ENCODE measurements at regions not wholly inside any gene's neighbourhood (a gene's known extent, or its start where the extent isn't known, plus 50 kb on each side); places are given as distances from the start of the nearest gene placed in this dataset.
"Not testable (repeated sequence)": the region's sequence is repeated elsewhere in the genome, so short reads cannot be mapped to it uniquely, and the experiment has no call there.

DNA sequence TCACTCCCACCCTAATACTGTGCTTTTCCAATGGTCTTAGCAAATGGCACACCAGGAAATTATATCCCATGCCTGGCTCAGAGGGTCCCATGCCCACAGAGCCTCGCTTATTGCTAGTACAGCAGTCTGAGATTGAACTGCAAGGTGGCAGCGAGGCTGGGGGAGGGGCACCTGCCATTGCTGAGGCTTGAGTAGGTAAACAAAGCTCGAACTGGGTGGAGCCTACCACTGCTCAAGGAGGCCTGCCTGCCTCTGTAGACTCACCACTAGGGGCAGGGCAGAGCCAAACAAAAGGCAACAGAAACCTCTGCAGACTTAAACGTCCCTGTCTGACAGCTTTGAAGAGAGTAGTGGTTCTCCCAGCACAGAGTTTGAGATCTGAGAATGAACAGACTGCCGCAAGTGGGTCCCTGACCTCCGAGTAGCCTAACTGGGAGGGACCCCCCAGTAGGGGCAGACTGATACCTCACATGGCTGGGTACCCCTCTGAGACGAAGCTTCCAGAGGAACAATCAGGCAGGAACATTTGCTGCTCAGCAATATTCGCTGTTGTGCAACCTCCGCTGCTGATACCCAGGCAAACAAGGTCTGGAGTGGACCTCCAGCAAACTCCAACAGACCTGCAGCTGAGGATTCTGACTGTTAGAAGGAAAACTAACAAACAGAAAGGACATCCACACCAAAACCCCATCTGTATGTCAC, 150.7 kb upstream of the FOXA2 start:
- not testable (repeated sequence) for H4K5ac ChIP-seq (ENCODE audit: insufficient read length, low read depth, low read length); H4K8ac ChIP-seq (replicated peaks; ENCODE audit: insufficient read length, low read depth, low read length); H3K79me2 ChIP-seq (ENCODE audit: insufficient read depth, low read length); H2AK5ac ChIP-seq (ENCODE audit: insufficient read length, low read length); H4K91ac ChIP-seq (ENCODE audit: insufficient read length, low read depth, low read length); H3T11ph ChIP-seq (ENCODE audit: low read length); H3K56ac ChIP-seq (ENCODE audit: insufficient read length, low read depth, low read length); H3K9ac ChIP-seq (ENCODE audit: extremely low read depth, insufficient read length, low read length); H2BK20ac ChIP-seq (ENCODE audit: low read depth, low read length, poor library complexity, severe bottlenecking); H3K4ac ChIP-seq (ENCODE audit: low read depth, low read length); H3K14ac ChIP-seq (ENCODE audit: insufficient read depth, low read length); H4K20me1 ChIP-seq (ENCODE audit: control insufficient read depth, insufficient read depth, insufficient read length); H2BK120ac ChIP-seq (ENCODE audit: low read depth, low read length, poor library complexity, severe bottlenecking); H3K4me1 ChIP-seq (ENCODE audit: insufficient read depth, low read length); H3K4me1 Mint-ChIP-seq; H3K27ac Mint-ChIP-seq; H2BK12ac ChIP-seq (ENCODE audit: insufficient read length, low read depth, low read length); H3K23ac ChIP-seq (ENCODE audit: insufficient read length, low read depth, low read length); H3K36me3 Mint-ChIP-seq (ENCODE audit: insufficient read depth in 1 of 3, low read depth in 3 of 3); H2AFZ ChIP-seq (ENCODE audit: low read length); H3K18ac ChIP-seq (ENCODE audit: insufficient read length, low read depth, low read length); H3K27ac ChIP-seq (ENCODE audit: insufficient read length, low read depth, low read length); H3K79me1 ChIP-seq (ENCODE audit: insufficient read depth, low read depth, low read length, poor library complexity, severe bottlenecking); H3K27me3 ChIP-seq (ENCODE audit: insufficient read depth, low read length); H3K9me3 ChIP-seq (ENCODE audit: control insufficient read depth, low read depth, low read length); H2BK5ac ChIP-seq (ENCODE audit: insufficient read length, low read length); H2BK15ac ChIP-seq (ENCODE audit: low read depth, low read length); H3K4me3 Mint-ChIP-seq; H3K4me2 ChIP-seq (ENCODE audit: insufficient read depth, insufficient read length, low read length); H3K23me2 ChIP-seq (ENCODE audit: insufficient read length, low read depth, low read length, poor library complexity, severe bottlenecking)
- peak; percentile 89 for DNase-seq
- peak; percentile 84 for TF ChIP-seq CTCF (conservative IDR thresholded peaks at IDR 0.05)
- Mint-ChIP-seq H3K27me3 (ENCODE audit: low read depth) (peaks cover 31% of the 10 kb centered on the region), H3K9me3 (peaks cover 15 to 16% of the 10 kb centered on the region in 2 experiments; a peak in 3 of 5 replicates)
- WGBS (ENCODE audit: extremely low coverage, insufficient read length, low lambda C conversion rate): no CpG with 5 or more reads among the region's 9 CpGs
